ENCODE measurements at regions not wholly inside any gene's neighbourhood (a gene's known extent, or its start where the extent isn't known, plus 50 kb on each side); places are given as distances from the start of the nearest gene placed in this dataset.
"Not testable (repeated sequence)": the region's sequence is repeated elsewhere in the genome, so short reads cannot be mapped to it uniquely, and the experiment has no call there.

DNA sequence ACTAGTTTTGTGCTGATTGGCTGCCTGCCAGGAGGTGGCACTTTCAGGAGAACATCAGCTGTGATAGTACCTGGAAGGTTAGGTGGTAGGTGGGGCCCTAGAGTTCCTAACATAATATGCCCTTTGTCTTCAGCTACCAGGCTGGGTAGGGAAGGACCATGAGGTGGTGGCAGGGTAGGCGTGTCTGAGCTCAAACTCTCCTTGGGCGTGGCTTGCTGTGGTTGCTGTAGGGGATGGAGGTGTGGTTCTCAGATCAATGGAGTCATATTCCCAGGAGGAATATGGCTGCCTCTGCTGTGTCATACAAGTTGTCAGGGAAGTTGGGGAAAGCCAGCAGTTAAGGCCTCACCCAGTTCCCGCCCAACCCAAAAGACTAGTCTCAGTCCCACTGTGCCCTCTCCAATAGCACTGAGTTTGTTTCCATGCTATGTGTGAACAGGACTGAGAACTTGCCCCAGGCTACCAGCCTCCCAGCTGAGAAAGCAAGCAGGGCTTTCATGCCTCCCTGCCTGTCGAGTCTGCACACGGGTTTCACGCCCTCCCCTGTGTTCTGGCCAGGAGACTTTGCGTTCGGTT is 107.7 kb downstream of the CHCHD4 start:
- no CpG with 5 or more reads among the region's 8 CpGs for WGBS (ENCODE audit: insufficient coverage, low lambda C conversion rate)
- DNase-seq: peak; percentile 35 to 59
- no peaks in the 10 kb centered on the region for H3K9me3 ChIP-seq (ENCODE audit: control insufficient read depth, low read depth, low read length)
- no peaks in the 10 kb centered on the region for H3K27me3 ChIP-seq (ENCODE audit: control insufficient read depth, insufficient read depth, low read length)
- no peak overlapping the region for H3K27ac ChIP-seq (ENCODE audit: low read length)
- H3K36me3 ChIP-seq (ENCODE audit: control insufficient read depth, insufficient read depth, low read length): no peaks in the 10 kb centered on the region
- H3K4me1 ChIP-seq (ENCODE audit: control insufficient read depth, insufficient read depth, low read length): no peaks in the 10 kb centered on the region
- no peak overlapping the region for H3K4me3 ChIP-seq (ENCODE audit: low read length)

DNA sequence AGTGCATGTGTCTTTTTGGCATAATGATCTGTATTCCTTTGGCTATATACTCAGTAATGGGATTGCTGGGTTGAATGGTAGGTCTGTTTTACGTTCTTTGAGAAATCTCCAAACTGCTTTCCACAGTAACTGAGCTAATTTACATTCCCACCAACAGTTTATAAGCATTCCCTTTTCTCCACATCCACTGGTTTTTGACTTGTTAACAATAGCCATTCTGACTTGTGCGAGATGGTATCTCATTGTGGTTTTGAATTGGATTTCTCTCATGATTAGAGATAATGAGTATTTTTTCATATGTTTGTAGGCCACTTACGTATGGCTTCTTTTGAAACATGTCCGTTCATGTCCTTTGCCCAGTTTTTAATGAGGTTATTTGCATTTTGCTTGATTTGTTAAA is 117.7 kb downstream of the CHCHD4 start:
- Histone ChIP-seq H3K36me3 (ENCODE audit: control insufficient read depth, insufficient read depth, low read length) (no peaks in the 10 kb centered on the region), H3K27me3 (ENCODE audit: control insufficient read depth, insufficient read depth, low read length) (peaks cover 2% of the 10 kb centered on the region), H3K9me3 (ENCODE audit: control insufficient read depth, low read depth, low read length) (no peaks in the 10 kb centered on the region), H3K4me1 (ENCODE audit: control insufficient read depth, insufficient read depth, low read length) (no peaks in the 10 kb centered on the region), H3K27ac (ENCODE audit: low read length) (no peak overlapping the region), H3K4me3 (ENCODE audit: low read length) (no peak overlapping the region)
- DNase-seq: no peak
- WGBS (ENCODE audit: insufficient coverage, low lambda C conversion rate): 72% methylated on average over 3 of the region's 4 CpGs

DNA sequence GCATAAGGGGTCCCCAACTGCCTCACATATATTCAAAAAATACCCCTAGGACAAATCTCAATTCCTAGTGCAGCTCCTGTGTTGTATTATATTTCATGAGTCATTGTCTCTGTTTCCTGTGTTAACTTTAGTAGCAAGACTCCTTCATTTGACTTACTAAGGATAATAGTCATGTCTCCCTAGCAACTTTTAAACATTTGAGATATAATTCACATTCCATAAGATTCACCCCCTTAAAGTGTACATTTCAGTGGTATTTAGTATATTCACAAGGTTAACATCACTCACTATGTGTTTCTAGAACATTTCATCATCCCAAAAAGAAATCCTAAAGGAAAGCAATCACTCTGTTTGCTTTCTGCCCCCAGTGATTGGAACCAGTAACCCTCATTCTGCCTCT is 121.3 kb upstream of the WNT7A start:
- no peak overlapping the region for H3K27ac ChIP-seq (ENCODE audit: low read length)
- H3K4me1 ChIP-seq (ENCODE audit: control insufficient read depth, insufficient read depth, low read length): no peaks in the 10 kb centered on the region
- no peak overlapping the region for H3K4me3 ChIP-seq (ENCODE audit: low read length)
- H3K36me3 ChIP-seq (ENCODE audit: control insufficient read depth, insufficient read depth, low read length): no peaks in the 10 kb centered on the region
- H3K27me3 ChIP-seq (ENCODE audit: control insufficient read depth, insufficient read depth, low read length): no peaks in the 10 kb centered on the region
- DNase-seq: no peak
- H3K9me3 ChIP-seq (ENCODE audit: control insufficient read depth, low read depth, low read length): no peaks in the 10 kb centered on the region

DNA sequence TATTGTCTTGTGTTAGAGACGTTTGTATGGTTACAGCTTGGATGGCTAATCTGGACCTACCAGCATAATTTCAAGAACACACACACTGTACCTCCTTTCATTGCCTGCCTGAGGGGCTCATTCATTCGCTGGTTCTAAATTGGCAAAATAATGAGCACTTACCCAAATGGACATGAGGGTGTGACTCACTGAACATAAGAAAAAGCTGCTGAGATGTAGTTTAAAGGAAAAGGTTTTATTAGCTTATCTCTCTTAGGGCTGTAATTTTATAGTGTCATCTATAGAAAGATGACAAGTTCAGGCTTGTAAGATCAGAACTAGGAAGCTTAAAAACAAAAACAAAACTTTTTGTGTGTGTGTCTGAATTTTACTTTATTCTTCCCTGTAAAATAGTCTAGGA is 120.7 kb upstream of the WNT7A start:
- Histone ChIP-seq H3K36me3 (ENCODE audit: control insufficient read depth, insufficient read depth, low read length) (no peaks in the 10 kb centered on the region), H3K4me3 (ENCODE audit: low read length) (no peak overlapping the region), H3K27ac (ENCODE audit: low read length) (no peak overlapping the region), H3K4me1 (ENCODE audit: control insufficient read depth, insufficient read depth, low read length) (no peaks in the 10 kb centered on the region), H3K9me3 (ENCODE audit: control insufficient read depth, low read depth, low read length) (no peaks in the 10 kb centered on the region), H3K27me3 (ENCODE audit: control insufficient read depth, insufficient read depth, low read length) (no peaks in the 10 kb centered on the region)
- WGBS (ENCODE audit: insufficient coverage, low lambda C conversion rate): 100% methylated on average over 1 of the region's 2 CpGs
- no peak for DNase-seq

DNA sequence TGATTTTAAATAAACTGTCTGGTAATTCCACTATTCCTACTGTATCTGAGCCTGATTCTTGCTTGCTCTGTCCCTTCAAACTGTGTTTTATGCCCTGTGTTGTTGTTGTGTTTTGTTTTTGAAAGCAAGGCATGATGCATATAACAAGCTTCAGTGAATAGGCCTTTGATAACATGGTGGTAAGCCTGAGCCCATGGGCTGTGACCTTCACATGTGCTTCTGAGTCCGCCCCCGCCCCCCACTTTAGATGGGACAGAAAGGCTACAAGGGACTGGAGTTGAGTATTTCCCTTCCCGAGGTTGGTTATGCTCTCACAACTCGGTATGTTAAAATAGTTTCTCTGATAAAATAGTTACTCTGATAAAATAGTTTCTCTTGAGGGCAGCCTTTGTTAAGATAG is 119.0 kb upstream of the WNT7A start:
- no CpG with 5 or more reads among the region's 4 CpGs for WGBS (ENCODE audit: insufficient coverage, low lambda C conversion rate)
- no peaks in the 10 kb centered on the region for H3K27me3 ChIP-seq (ENCODE audit: control insufficient read depth, insufficient read depth, low read length)
- H3K36me3 ChIP-seq (ENCODE audit: control insufficient read depth, insufficient read depth, low read length): no peaks in the 10 kb centered on the region
- no peak overlapping the region for H3K4me3 ChIP-seq (ENCODE audit: low read length)
- DNase-seq: no peak
- no peaks in the 10 kb centered on the region for H3K4me1 ChIP-seq (ENCODE audit: control insufficient read depth, insufficient read depth, low read length)
- H3K27ac ChIP-seq (ENCODE audit: low read length): no peak overlapping the region
- no peaks in the 10 kb centered on the region for H3K9me3 ChIP-seq (ENCODE audit: control insufficient read depth, low read depth, low read length)

DNA sequence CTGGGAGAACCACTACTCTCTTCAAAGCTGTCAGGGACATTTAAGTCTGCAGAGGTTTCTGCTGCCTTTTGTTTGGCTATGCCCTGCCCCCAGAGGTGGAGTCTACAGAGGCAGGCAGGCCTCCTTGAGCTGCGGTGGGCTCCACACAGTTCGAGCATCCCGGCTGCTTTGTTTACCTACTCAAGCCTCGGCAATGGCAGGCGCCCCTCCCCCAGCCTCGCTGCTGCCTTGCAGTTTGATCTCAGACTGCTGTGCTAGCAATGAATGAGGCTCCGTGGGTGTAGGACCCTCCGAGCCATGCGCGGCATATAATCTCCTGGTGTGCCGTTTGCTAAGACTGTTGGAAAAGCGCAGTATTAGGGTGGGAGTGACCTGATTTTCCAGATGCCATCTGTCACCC is 115.3 kb upstream of the WNT7A start:
- not testable (repeated sequence) for H3K4me1 ChIP-seq (ENCODE audit: control insufficient read depth, insufficient read depth, low read length); H3K4me3 ChIP-seq (ENCODE audit: low read length); H3K27ac ChIP-seq (ENCODE audit: low read length); H3K36me3 ChIP-seq (ENCODE audit: control insufficient read depth, insufficient read depth, low read length); H3K27me3 ChIP-seq (ENCODE audit: control insufficient read depth, insufficient read depth, low read length); DNase-seq; H3K9me3 ChIP-seq (ENCODE audit: control insufficient read depth, low read depth, low read length)
- no CpG with 5 or more reads among the region's 12 CpGs for WGBS (ENCODE audit: insufficient coverage, low lambda C conversion rate)

DNA sequence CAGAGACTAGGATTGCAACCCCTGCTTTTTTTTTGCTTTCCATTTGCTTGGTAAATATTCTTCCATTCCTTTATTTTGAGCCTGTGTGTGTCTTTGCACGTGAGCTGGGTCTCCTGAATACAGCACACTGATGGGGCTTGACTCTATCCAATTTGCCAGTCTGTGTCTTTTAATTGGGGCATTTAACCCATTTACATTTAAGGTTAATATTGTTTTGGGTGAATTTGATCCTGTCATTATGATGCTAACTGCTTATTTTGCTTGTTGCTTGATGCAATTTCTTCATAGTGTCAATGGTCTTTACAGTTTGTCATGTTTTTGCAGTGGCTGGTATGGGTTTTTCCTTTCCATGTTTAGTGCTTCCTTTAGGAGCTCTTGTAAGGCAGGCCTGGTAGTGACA is 109.1 kb upstream of the WNT7A start:
- no CpG with 5 or more reads among the region's 1 CpG for whole genome bisulfite sequencing (ENCODE audit: insufficient coverage, low lambda C conversion rate)
- H3K4me1 ChIP-seq (ENCODE audit: control insufficient read depth, insufficient read depth, low read length); H3K27me3 ChIP-seq (ENCODE audit: control insufficient read depth, insufficient read depth, low read length); H3K27ac ChIP-seq (ENCODE audit: low read length); H3K36me3 ChIP-seq (ENCODE audit: control insufficient read depth, insufficient read depth, low read length); H3K4me3 ChIP-seq (ENCODE audit: low read length); DNase-seq; H3K9me3 ChIP-seq (ENCODE audit: control insufficient read depth, low read depth, low read length): not testable (repeated sequence)

DNA sequence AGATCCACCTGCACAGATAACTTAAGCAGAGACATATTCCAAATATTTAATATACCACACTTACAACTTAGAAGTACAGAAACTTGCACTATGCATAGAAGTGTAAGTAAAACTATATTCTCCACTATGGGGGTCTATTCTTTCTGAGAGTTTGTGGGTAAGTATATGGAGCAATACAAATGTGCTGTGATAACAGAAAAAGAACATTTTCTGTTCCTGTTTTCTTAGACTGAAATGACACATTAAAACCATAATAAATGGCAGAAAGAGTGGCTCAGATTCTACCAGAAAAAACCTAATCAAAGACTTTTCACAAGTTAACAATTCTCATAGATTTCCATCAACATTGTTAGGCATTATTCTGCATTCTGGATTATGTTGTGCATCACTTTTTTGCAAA is 96.6 kb upstream of the WNT7A start:
- no peak overlapping the region for H3K27ac ChIP-seq (ENCODE audit: low read length)
- no peak overlapping the region for H3K4me3 ChIP-seq (ENCODE audit: low read length)
- H3K36me3 ChIP-seq (ENCODE audit: control insufficient read depth, insufficient read depth, low read length): no peaks in the 10 kb centered on the region
- no peaks in the 10 kb centered on the region for H3K9me3 ChIP-seq (ENCODE audit: control insufficient read depth, low read depth, low read length)
- DNase-seq: no peak
- no peaks in the 10 kb centered on the region for H3K27me3 ChIP-seq (ENCODE audit: control insufficient read depth, insufficient read depth, low read length)
- no peaks in the 10 kb centered on the region for H3K4me1 ChIP-seq (ENCODE audit: control insufficient read depth, insufficient read depth, low read length)

DNA sequence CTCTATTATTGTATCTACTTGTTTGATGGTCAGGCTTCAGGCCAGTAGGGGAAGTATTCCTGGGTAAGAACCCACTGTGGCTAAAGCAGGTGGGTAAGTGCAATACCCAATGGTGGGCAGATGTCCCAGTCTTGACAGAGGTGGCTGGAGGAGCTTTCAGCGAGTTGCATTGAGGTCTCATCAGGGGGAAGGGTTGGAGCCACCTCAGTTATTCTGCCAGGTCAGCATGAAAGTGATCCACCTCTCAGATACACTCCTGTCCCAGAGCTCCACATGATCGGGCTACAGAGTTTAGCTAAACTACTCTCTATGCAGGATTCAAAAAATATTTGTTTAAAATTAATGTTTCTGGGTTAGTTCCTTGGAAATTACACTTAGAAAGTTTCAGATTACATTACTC is 95.8 kb upstream of the WNT7A start:
- WGBS (ENCODE audit: insufficient coverage, low lambda C conversion rate): no CpG with 5 or more reads among the region's 2 CpGs
- no peaks in the 10 kb centered on the region for H3K27me3 ChIP-seq (ENCODE audit: control insufficient read depth, insufficient read depth, low read length)

DNA sequence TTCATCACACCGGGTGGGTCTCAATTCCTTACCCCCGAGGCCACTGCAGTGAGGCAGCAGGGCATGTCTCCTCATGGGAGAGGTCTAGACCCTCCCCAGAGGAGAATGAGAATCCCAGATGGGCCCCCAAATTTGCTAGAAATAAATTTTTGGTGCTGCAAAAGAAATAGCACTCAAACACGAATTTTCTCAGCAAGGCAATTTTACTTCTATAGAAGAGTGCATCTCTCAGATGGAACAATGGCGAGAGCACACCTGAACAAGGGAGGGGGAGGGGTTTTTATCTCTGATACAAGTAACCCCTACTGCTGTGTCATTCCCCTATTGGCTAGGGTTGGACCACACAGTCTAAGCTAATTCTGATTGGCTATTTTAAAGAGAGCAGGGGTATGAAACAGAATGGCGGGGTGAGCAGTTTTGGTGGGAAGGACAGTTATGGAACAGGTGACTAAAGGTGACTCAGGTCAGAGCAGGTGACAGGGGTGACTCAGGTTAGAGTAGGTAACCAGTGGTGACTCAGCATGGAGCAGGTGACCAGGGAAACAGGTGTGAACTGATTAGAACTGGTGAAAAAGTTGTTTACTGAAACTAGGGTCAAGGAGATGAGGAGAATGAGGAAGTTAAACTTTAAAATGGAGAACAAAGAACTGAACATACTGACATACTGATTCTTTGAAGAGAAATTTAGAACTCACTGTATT is 93.0 kb upstream of the WNT7A start:
- no peaks in the 10 kb centered on the region for H3K36me3 ChIP-seq (ENCODE audit: control insufficient read depth, insufficient read depth, low read length)
- no peak for DNase-seq
- no peaks in the 10 kb centered on the region for H3K9me3 ChIP-seq (ENCODE audit: control insufficient read depth, low read depth, low read length)
- no peak overlapping the region for H3K27ac ChIP-seq (ENCODE audit: low read length)
- WGBS (ENCODE audit: insufficient coverage, low lambda C conversion rate): 95% methylated on average over 3 of the region's 5 CpGs
- H3K4me3 ChIP-seq (ENCODE audit: low read length): no peak overlapping the region
- no peaks in the 10 kb centered on the region for H3K27me3 ChIP-seq (ENCODE audit: control insufficient read depth, insufficient read depth, low read length)
- no peaks in the 10 kb centered on the region for H3K4me1 ChIP-seq (ENCODE audit: control insufficient read depth, insufficient read depth, low read length)

More for the DNA sequence above, 95.8 kb upstream of the WNT7A start:
- DNase-seq: no peak
- H3K36me3 ChIP-seq (ENCODE audit: control insufficient read depth, insufficient read depth, low read length): no peaks in the 10 kb centered on the region
- no peak overlapping the region for H3K4me3 ChIP-seq (ENCODE audit: low read length)
- H3K9me3 ChIP-seq (ENCODE audit: control insufficient read depth, low read depth, low read length): no peaks in the 10 kb centered on the region
- no peak overlapping the region for H3K27ac ChIP-seq (ENCODE audit: low read length)
- H3K4me1 ChIP-seq (ENCODE audit: control insufficient read depth, insufficient read depth, low read length): no peaks in the 10 kb centered on the region

DNA sequence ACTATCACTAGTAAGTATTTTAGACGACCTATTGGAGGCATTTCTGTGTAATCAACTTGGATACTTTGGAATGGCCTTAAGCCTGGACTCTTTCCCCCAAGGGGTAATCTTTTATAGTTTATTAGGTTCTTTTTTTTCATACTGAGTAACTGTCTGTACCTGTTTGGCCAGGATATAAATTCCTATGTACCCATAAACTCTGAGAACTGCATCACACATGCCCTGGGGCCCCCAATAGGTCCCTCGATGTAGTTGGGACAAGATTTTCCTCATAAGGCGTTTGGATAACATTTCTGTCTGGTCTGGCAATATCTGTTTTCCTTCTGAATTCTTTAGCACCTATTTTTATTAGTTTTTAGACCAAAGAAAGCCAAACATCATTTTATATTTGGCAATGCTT is 86.4 kb upstream of the WNT7A start:
- no peaks in the 10 kb centered on the region for H3K9me3 ChIP-seq (ENCODE audit: control insufficient read depth, low read depth, low read length)
- H3K4me1 ChIP-seq (ENCODE audit: control insufficient read depth, insufficient read depth, low read length): no peaks in the 10 kb centered on the region
- no peaks in the 10 kb centered on the region for H3K36me3 ChIP-seq (ENCODE audit: control insufficient read depth, insufficient read depth, low read length)
- H3K27ac ChIP-seq (ENCODE audit: low read length): no peak overlapping the region
- H3K4me3 ChIP-seq (ENCODE audit: low read length): no peak overlapping the region
- DNase-seq: no peak
- H3K27me3 ChIP-seq (ENCODE audit: control insufficient read depth, insufficient read depth, low read length): no peaks in the 10 kb centered on the region
- 48% methylated on average over 2 of the region's 3 CpGs for WGBS (ENCODE audit: insufficient coverage, low lambda C conversion rate)

All from large intestine (tissue), 3 donors.